ENCODE measurements at regions not wholly inside any gene's neighbourhood (a gene's known extent, or its start where the extent isn't known, plus 50 kb on each side); places are given as distances from the start of the nearest gene placed in this dataset.

DNA sequence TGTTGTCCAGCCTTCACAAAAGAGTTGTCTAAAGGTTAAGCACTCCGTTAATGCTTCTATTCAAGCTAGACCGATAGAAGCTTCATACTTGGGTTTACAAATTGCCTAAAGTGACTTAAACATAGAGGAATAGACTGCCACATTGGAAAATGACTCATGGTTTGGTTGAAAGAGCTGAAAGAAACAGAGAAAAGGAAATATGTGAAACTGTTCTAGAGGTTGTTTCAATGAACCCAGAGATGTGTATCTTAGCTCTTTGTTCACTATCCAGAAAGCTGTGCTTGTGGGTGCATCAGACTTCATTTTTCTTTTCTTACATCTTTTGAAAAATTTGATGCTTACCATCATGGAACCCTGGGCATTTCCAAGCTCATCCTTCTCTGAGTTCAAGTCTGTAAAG, 736.2 kb downstream of the INHBA start:
- no peak for DNase-seq

- DNase-seq = no peak
Measured at GRCh38 chr7:40965774-40966173, 737.1 kb downstream of the INHBA start.

GRCh38 chr7:40965016-40965415, 737.9 kb downstream of the INHBA start:
- DNase-seq = no peak

GRCh38 chr7:40964610-40965009, 738.3 kb downstream of the INHBA start:
- DNase-seq = no peak

DNA sequence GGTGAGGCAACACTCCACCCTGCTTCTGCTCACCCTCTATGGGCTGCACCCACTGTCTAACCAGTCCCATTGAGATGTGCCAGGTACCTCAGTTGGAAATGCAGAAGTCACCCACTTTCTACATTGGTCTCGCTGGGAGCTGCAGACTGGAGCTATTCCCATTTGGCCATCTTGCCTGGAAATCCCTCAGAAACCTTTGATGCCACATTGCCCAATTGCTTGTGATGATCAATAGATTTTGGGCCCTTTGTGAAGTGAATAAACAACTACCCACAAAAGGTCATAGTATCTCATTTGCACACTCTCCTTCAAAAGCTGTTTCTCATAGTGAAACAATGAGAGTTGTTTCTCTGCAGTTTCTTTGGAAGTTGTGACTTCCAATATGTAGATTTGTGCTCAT, 742.9 kb downstream of the INHBA start:
- DNase-seq = no peak

GRCh38 chr7:40948239-40948638, 754.7 kb downstream of the INHBA start:
- no peak for DNase-seq

- no peak for DNase-seq
Measured at GRCh38 chr7:40947566-40947965, 755.3 kb downstream of the INHBA start.

GRCh38 chr7:40946549-40946948, 756.3 kb downstream of the INHBA start:
- DNase-seq = no peak

DNA sequence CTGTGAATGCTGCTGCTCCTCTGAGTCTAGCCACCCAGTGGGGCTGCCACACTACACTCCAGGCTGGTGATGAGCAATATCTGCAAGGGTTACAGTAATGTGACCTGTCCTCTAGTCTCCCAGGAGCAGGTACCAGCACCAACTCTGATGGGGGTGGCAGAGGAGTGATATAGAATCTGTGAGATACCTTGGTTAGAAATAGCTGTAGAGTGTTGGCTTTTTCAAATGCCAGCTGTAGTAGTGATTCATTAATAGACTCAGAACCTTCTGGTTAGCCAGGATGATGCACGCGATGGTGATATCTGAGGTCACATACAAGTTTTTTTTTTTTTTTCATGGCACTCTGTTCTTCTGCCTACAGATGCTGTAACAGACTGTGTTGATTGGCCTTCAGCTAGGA, 757.1 kb downstream of the INHBA start:
- no peak for DNase-seq

DNA sequence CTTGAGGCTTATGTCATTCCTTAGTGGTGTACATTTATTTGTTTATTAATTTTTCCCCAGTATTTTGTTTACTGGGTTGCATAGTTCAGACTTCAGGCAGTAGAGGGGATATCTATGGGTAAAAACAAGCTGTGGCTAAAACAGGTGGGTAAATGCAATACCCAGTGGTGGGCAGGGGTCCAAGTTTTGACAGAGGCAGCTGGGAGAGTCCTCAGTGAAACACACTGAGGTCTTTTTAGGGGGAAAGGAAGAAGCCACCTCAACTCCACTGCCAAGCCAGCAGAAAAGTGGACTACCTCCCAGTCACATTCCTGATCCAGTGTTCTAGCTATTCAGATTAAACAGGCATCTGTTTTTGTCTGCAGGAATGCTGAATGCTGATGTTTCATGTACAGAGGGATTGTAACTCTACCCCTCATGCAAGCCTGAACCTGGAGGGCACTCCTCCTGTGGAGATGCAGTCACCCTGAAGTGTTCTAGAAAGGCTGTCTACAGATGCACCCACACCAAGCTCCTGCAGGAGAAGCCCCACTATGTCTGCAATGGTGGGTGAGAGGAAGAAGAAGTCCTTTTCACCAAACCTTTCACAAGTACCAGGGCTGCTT, 757.8 kb downstream of the INHBA start:
- no peak for DNase-seq

DNA sequence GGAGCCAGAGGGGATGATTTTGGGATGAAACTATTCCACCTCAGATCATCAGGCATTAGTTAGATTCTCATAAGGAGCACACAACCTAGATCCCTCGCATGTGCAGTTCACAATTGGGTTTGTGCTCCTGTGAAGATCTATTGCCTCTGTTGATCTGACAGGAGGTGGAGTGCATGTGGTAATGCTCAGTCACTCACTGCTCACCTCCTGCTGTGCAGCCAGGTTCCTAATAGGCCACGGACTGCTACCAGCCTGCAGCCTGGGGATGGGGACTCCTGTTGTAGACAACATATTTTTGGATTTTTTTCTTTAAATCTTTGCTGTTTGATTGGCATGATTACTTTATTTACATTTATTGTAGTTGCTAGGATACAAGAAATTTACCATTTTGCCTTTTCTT, 765.0 kb downstream of the INHBA start:
- DNase-seq = no peak

- no peak for DNase-seq
Measured at GRCh38 chr7:40935435-40935834, 767.5 kb downstream of the INHBA start.

- DNase-seq = no peak
Measured at GRCh38 chr7:40923626-40924025, 779.3 kb downstream of the INHBA start.

DNA sequence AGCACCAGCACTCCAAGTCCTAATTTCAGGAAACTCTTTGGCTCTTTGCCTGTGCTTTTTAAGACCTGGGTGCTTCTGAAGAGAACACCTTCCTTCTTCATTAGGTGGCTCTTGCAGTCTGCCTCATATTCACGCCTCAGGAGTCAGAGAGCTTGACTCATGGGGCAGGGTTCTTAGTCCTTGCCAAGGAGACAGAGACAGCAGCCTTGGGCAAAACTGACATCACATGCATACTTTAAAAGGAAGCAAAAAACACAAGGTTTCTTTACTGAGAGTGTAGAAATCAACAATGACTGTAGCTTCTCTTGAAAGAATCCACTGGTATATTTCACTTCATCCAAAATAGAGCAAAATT, 780.6 kb downstream of the INHBA start:
- no peak for DNase-seq

- no peak for DNase-seq
Measured at GRCh38 chr7:40921589-40922315, 781.1 kb downstream of the INHBA start.

GRCh38 chr7:40918701-40919271, 784.0 kb downstream of the SUGCT start:
- DNase-seq = no peak

- DNase-seq = no peak
Measured at GRCh38 chr7:40916813-40917212, 782.0 kb downstream of the SUGCT start.

DNA sequence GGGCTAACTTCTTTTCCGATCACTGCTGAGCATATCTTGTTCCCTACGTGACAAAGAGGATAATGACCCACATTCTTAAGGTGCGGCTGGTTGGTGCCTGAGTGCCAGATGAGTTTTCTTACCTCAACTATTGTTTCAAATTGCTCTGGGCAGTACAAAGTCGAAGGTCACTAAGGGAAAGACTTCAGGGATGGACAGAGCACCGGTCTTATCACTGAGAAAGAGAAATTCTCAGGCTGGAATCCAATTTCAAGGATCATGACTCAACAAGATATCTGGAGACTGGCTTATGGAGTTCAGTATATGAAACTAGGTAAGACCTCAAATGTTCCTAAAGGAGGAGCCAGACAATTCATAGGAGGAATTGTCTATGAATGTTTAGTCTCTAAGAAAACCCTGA, 780.3 kb downstream of the SUGCT start:
- no peak for DNase-seq
